SK-N-SH treated with all-trans-retinoic acid at 6 μM for 48 hours (cell line): ENCODE measurements at regions not wholly inside any gene's neighbourhood (a gene's known extent, or its start where the extent isn't known, plus 50 kb on each side); places are given as distances from the start of the nearest gene placed in this dataset.

Experiments used
- ATAC-seq: fragments of 200-7000 bp; cut with Tn5 transposase; 3 replicates; pipeline ENCODE4 v1.9.1; 2020; ENCODE audit warnings: mild to moderate bottlenecking, moderate library complexity
- ARNTL ChIP-seq: fragments of 450-650 bp; formaldehyde crosslinking; IDR thresholded peaks from 2 replicates; pipeline ENCODE4 v1.5.0; 2020; ENCODE audit warnings: low read depth, mild to moderate bottlenecking, moderate library complexity, borderline replicate concordance
- BACH2 ChIP-seq: fragments of 250-450 bp; sonication (Bioruptor Pico); IDR thresholded peaks from 2 replicates; pipeline ENCODE4 v1.9.0; 2021; ENCODE audit warnings: mild to moderate bottlenecking, borderline replicate concordance
- CSDC2 ChIP-seq: fragments of 250-450 bp; sonication (Bioruptor Pico); IDR thresholded peaks from 2 replicates; pipeline ENCODE4 v1.5.0; 2020; ENCODE audit warnings: mild to moderate bottlenecking, moderate library complexity
- ESRRG ChIP-seq: fragments of 250-450 bp; sonication (Bioruptor Pico); IDR thresholded peaks from 2 replicates; pipeline ENCODE4 v1.6.1; 2021; ENCODE audit warnings: mild to moderate bottlenecking
- GLIS3 ChIP-seq: fragments of 250-450 bp; sonication (Bioruptor Pico); IDR thresholded peaks from 2 replicates; pipeline ENCODE4 v1.5.0; 2020; ENCODE audit warnings: mild to moderate bottlenecking, moderate library complexity
- ISL1 ChIP-seq: fragments of 250-450 bp; sonication (Bioruptor Pico); IDR thresholded peaks from 2 replicates; pipeline ENCODE4 v2.1.2; 2022; ENCODE audit warnings: mild to moderate bottlenecking, moderate library complexity
- OSR1 ChIP-seq: fragments of 250-450 bp; sonication (Bioruptor Pico); IDR thresholded peaks from 2 replicates; pipeline ENCODE4 v1.8.0; 2022; ENCODE audit warnings: moderate library complexity, mild to moderate bottlenecking, inconsistent platforms
- PPARA ChIP-seq: fragments of 250-450 bp; sonication (Bioruptor Pico); IDR thresholded peaks from 2 replicates; pipeline ENCODE4 v1.5.0; 2020; ENCODE audit warnings: mild to moderate bottlenecking, borderline replicate concordance
- RARB ChIP-seq: fragments of 250-450 bp; sonication (Bioruptor Pico); IDR thresholded peaks from 2 replicates; pipeline ENCODE4 v1.8.0; 2021; ENCODE audit warnings: mild to moderate bottlenecking, moderate library complexity
- SNAI2 ChIP-seq: fragments of 250-450 bp; sonication (Bioruptor Pico); IDR thresholded peaks from 2 replicates; pipeline ENCODE4 v1.5.0; 2020; ENCODE audit warnings: mild to moderate bottlenecking, moderate library complexity
- TCF4 ChIP-seq: fragments of 250-450 bp; sonication (Bioruptor Pico); IDR thresholded peaks from 2 replicates; pipeline ENCODE4 v1.8.0; 2021; ENCODE audit warnings: mild to moderate bottlenecking, moderate library complexity, borderline replicate concordance
- TOX ChIP-seq: fragments of 250-450 bp; sonication (Bioruptor Pico); IDR thresholded peaks from 2 replicates; pipeline ENCODE4 v1.8.0; 2021; ENCODE audit warnings: mild to moderate bottlenecking, moderate library complexity, borderline replicate concordance
- ZFP30 ChIP-seq: fragments of 450-650 bp; formaldehyde crosslinking; IDR thresholded peaks from 2 replicates; pipeline ENCODE4 v1.5.0; 2022; ENCODE audit warnings: mild to moderate bottlenecking, moderate library complexity
- ZNF8 ChIP-seq: fragments of 450-650 bp; formaldehyde crosslinking; IDR thresholded peaks from 2 replicates; pipeline ENCODE4 v1.5.0; 2020; ENCODE audit warnings: mild to moderate bottlenecking, moderate library complexity
- TF ChIP-seq, protein P1 (sequence below): fragments of 250-450 bp; sonication (Bioruptor Pico); IDR thresholded peaks from 2 replicates; pipeline ENCODE4 v1.5.1; 2020; ENCODE audit warnings: low read depth, mild to moderate bottlenecking, moderate library complexity
- TF ChIP-seq, protein P2 (sequence below): fragments of 250-450 bp; sonication (Bioruptor Pico); IDR thresholded peaks from 2 replicates; pipeline ENCODE4 v1.8.0; 2020; ENCODE audit warnings: mild to moderate bottlenecking, moderate library complexity, borderline replicate concordance
- TF ChIP-seq, protein P3 (sequence below): fragments of 250-450 bp; sonication (Bioruptor Pico); IDR thresholded peaks from 2 replicates; pipeline ENCODE4 v1.5.0; 2020; ENCODE audit warnings: mild to moderate bottlenecking, moderate library complexity
- TF ChIP-seq, protein P4 (sequence below): fragments of 250-450 bp; sonication (Bioruptor Pico); IDR thresholded peaks from 2 replicates; pipeline ENCODE4 v1.8.0; 2021; ENCODE audit warnings: low read depth, mild to moderate bottlenecking, moderate library complexity, borderline replicate concordance

DNA sequence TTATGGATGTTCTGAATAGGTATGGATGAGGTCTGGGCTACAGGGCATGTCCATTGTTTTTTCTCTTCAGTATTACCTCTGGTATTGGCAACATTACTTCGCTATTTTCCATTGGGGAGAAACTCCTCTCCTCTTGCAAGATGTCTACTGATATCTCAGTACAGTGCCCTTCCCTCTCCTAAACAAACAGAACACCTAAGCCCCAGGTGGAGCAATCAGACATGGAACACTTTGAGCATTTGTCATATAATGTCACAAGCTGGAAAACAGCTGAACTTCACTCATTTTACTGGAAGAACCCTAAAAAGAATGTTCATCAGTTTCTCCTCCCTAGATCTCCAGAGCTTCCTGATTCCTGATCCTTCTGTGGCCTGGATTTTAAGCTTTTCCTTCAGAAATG lies 339.8 kb downstream of the FRK start:
- TF ChIP-seq, protein P1, sequence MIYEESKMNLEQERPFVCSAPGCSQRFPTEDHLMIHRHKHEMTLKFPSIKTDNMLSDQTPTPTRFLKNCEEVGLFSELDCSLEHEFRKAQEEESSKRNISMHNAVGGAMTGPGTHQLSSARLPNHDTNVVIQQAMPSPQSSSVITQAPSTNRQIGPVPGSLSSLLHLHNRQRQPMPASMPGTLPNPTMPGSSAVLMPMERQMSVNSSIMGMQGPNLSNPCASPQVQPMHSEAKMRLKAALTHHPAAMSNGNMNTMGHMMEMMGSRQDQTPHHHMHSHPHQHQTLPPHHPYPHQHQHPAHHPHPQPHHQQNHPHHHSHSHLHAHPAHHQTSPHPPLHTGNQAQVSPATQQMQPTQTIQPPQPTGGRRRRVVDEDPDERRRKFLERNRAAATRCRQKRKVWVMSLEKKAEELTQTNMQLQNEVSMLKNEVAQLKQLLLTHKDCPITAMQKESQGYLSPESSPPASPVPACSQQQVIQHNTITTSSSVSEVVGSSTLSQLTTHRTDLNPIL (CRISPR knock-in tag), result no peak
- TF ChIP-seq ESRRG (CRISPR knock-in tag) (no peak), ZNF8 (CRISPR knock-in tag) (no peak), CSDC2 (CRISPR knock-in tag) (no peak), ZFP30 (CRISPR knock-in tag) (no peak), TOX (CRISPR knock-in tag) (no peak), SNAI2 (CRISPR knock-in tag) (no peak), OSR1 (CRISPR knock-in tag) (no peak), ISL1 (CRISPR knock-in tag) (no peak), TCF4 (no peak), BACH2 (CRISPR knock-in tag) (no peak), PPARA (CRISPR knock-in tag) (no peak), GLIS3 (CRISPR knock-in tag) (no peak)
- TF ChIP-seq, protein P2, sequence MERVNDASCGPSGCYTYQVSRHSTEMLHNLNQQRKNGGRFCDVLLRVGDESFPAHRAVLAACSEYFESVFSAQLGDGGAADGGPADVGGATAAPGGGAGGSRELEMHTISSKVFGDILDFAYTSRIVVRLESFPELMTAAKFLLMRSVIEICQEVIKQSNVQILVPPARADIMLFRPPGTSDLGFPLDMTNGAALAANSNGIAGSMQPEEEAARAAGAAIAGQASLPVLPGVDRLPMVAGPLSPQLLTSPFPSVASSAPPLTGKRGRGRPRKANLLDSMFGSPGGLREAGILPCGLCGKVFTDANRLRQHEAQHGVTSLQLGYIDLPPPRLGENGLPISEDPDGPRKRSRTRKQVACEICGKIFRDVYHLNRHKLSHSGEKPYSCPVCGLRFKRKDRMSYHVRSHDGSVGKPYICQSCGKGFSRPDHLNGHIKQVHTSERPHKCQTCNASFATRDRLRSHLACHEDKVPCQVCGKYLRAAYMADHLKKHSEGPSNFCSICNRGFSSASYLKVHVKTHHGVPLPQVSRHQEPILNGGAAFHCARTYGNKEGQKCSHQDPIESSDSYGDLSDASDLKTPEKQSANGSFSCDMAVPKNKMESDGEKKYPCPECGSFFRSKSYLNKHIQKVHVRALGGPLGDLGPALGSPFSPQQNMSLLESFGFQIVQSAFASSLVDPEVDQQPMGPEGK (CRISPR knock-in tag), result no peak
- TF ChIP-seq, protein P3, sequence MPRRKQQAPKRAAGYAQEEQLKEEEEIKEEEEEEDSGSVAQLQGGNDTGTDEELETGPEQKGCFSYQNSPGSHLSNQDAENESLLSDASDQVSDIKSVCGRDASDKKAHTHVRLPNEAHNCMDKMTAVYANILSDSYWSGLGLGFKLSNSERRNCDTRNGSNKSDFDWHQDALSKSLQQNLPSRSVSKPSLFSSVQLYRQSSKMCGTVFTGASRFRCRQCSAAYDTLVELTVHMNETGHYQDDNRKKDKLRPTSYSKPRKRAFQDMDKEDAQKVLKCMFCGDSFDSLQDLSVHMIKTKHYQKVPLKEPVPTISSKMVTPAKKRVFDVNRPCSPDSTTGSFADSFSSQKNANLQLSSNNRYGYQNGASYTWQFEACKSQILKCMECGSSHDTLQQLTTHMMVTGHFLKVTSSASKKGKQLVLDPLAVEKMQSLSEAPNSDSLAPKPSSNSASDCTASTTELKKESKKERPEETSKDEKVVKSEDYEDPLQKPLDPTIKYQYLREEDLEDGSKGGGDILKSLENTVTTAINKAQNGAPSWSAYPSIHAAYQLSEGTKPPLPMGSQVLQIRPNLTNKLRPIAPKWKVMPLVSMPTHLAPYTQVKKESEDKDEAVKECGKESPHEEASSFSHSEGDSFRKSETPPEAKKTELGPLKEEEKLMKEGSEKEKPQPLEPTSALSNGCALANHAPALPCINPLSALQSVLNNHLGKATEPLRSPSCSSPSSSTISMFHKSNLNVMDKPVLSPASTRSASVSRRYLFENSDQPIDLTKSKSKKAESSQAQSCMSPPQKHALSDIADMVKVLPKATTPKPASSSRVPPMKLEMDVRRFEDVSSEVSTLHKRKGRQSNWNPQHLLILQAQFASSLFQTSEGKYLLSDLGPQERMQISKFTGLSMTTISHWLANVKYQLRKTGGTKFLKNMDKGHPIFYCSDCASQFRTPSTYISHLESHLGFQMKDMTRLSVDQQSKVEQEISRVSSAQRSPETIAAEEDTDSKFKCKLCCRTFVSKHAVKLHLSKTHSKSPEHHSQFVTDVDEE, result no peak
- TF ChIP-seq, protein P4, sequence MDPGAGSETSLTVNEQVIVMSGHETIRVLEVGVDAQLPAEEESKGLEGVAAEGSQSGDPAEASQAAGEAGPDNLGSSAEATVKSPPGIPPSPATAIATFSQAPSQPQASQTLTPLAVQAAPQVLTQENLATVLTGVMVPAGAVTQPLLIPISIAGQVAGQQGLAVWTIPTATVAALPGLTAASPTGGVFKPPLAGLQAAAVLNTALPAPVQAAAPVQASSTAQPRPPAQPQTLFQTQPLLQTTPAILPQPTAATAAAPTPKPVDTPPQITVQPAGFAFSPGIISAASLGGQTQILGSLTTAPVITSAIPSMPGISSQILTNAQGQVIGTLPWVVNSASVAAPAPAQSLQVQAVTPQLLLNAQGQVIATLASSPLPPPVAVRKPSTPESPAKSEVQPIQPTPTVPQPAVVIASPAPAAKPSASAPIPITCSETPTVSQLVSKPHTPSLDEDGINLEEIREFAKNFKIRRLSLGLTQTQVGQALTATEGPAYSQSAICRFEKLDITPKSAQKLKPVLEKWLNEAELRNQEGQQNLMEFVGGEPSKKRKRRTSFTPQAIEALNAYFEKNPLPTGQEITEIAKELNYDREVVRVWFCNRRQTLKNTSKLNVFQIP (CRISPR knock-in tag), result no peak
- ATAC-seq, result no peak

DNA sequence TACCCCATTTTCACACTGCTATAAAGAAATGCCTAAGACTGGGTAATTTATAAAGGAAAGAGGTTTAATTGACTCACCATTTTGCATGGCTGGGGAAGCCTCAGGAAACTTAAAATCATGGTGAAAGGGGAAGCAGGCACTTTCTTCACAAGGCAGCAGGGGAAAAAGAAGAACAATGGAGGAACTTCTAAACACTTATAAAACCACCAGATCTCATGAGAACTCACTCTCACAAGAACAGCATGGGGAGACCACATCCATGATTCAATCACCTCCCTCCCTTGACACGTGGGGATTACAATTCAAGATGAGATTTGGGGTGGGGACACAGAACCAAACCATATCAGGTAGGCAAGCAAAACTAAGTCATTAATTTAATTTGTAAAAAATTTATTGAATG lies 343.2 kb downstream of the FRK start:
- ATAC-seq, result no peak
- TF ChIP-seq, protein P1 (CRISPR knock-in tag), result no peak

DNA sequence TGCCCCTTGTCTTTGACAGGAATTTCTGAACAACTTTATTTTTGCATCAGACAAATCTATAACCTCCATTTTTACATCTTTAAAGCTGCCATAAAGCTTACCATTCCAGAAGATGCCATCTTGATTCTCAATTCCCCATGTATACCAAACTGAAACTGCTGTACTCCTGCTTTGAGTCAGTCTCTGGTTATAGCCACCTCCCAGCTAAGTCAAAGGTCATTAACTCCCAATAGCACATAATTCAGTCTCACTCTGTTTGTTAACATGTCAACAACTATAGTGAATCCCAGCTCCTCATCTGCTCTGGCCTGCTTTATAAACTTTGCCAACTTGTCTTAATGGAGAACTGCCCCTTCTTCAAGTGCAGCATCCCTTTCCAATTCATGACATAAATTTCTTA lies 343.6 kb downstream of the FRK start:
- no peak for TF ChIP-seq RARB (CRISPR knock-in tag)
- no peak for TF ChIP-seq TCF4
- TF ChIP-seq, protein P3, result no peak
- TF ChIP-seq ARNTL (CRISPR knock-in tag), result no peak
- no peak for ATAC-seq
